Fibroblast of lung (primary cell): ENCODE measurements at regions not wholly inside any gene's neighbourhood (a gene's known extent, or its start where the extent isn't known, plus 50 kb on each side); places are given as distances from the start of the nearest gene placed in this dataset.
A peak's percentile ranks its signal among the peaks of the same experiment; 100 is the strongest.

Source experiments
- DNase-seq, 2 donors: peaks; one replicate each; pipeline versions ENCODE4 v3.0.0 to v3.0.0-alpha.2; 2010; ENCODE audit warnings: low read depth in 2 of 2
- H2AFZ ChIP-seq: 2 replicates; pipeline ENCODE4 v1.5.1; 2012; ENCODE audit warnings: low read length, control low read depth, inconsistent platforms
- H3K27ac ChIP-seq: 2 replicates; pipeline ENCODE4 v1.5.1; 2011; ENCODE audit warnings: low read length, control low read depth; ENCODE audit not compliant: insufficient read depth
- H3K27me3 ChIP-seq: 2 replicates; pipeline ENCODE4 v1.5.1; 2011; ENCODE audit warnings: mild to moderate bottlenecking, low read length; ENCODE audit not compliant: control insufficient read depth, insufficient read depth
- H3K36me3 ChIP-seq: 2 replicates; pipeline ENCODE4 v1.5.1; 2011; ENCODE audit warnings: low read length; ENCODE audit not compliant: control insufficient read depth, insufficient read depth
- H3K4me1 ChIP-seq: 2 replicates; pipeline ENCODE4 v1.5.1; 2011; ENCODE audit warnings: low read length; ENCODE audit not compliant: control insufficient read depth, insufficient read depth; ENCODE audit errors: extremely low read depth
- H3K4me2 ChIP-seq: 2 replicates; pipeline ENCODE4 v1.5.1; 2011; ENCODE audit warnings: low read length, control low read depth; ENCODE audit not compliant: insufficient read depth; ENCODE audit errors: extremely low read depth
- H3K4me3 ChIP-seq, 4 experiments: fragments of 200-600 bp in 1 of 4; sonication (generic) in 1 of 4; replicated peaks in 1 of 4; 2 replicates each; pipeline ENCODE4 v1.5.1; 2011 to 2016; ENCODE audit warnings: low read length in 4 of 4, low read depth in 3 of 4, mild to moderate bottlenecking in 3 of 4, control low read depth in 2 of 4, inconsistent platforms in 1 of 4, mixed read lengths in 1 of 4; ENCODE audit not compliant: insufficient read depth in 1 of 4; ENCODE audit errors: control extremely low read depth in 1 of 4
- H3K79me2 ChIP-seq: 2 replicates; pipeline ENCODE4 v1.5.1; 2012; ENCODE audit warnings: mild to moderate bottlenecking, low read length, inconsistent platforms; ENCODE audit not compliant: control insufficient read depth, insufficient read depth
- H3K9ac ChIP-seq: 2 replicates; pipeline ENCODE4 v1.5.1; 2011; ENCODE audit warnings: mild to moderate bottlenecking, low read length, control low read depth; ENCODE audit not compliant: insufficient read depth
- H3K9me3 ChIP-seq: 2 replicates; pipeline ENCODE4 v1.5.1; 2012; ENCODE audit warnings: low read depth, low read length; ENCODE audit not compliant: control insufficient read depth, insufficient read depth
- H4K20me1 ChIP-seq: 2 replicates; pipeline ENCODE4 v1.5.1; 2011; ENCODE audit warnings: low read length; ENCODE audit not compliant: control insufficient read depth, insufficient read depth; ENCODE audit errors: extremely low read depth
- CTCF ChIP-seq, 2 donors: IDR thresholded peaks in 1 of 2; conservative IDR thresholded peaks in 1 of 2; 1 replicate in 1 of 2; 2 replicates in 1 of 2; pipeline ENCODE4 v1.5.1; 2011 to 2012; ENCODE audit warnings: low read length in 2 of 2, control low read depth in 1 of 2, inconsistent platforms in 1 of 2, low read depth in 1 of 2, mild to moderate bottlenecking in 1 of 2
- EZH2 ChIP-seq: IDR thresholded peaks from 2 replicates; pipeline ENCODE4 v1.5.1; 2012; ENCODE audit warnings: low read length, control low read depth, mild to moderate bottlenecking; ENCODE audit errors: missing control alignments

GRCh38 chr2:51986101-51986500 lies 954.2 kb upstream of the NRXN1 start:
- no peak for DNase-seq
- H3K9me3 ChIP-seq = no peaks in the 10 kb centered on the region
- no peaks in the 10 kb centered on the region for H3K27me3 ChIP-seq
- no peak for TF ChIP-seq EZH2
- no peak for TF ChIP-seq CTCF (conservative IDR thresholded peaks at IDR 0.05 in 1 of 2, IDR thresholded peaks at IDR 0.05 in 1 of 2; ENCODE audit: low read depth in 1 of 2, low read length in 2 of 2)
- no peak overlapping the region for H3K9ac ChIP-seq
- no peaks in the 10 kb centered on the region for H3K4me1 ChIP-seq
- no peaks in the 10 kb centered on the region for H4K20me1 ChIP-seq
- no peaks in the 10 kb centered on the region for H3K36me3 ChIP-seq
- H3K4me3 ChIP-seq = no peak overlapping the region
- H3K27ac ChIP-seq = no peak overlapping the region
- no peaks in the 10 kb centered on the region for H3K79me2 ChIP-seq
- H2AFZ ChIP-seq = no peak overlapping the region
- H3K4me2 ChIP-seq = no peak overlapping the region

- no peak overlapping the region for H3K9ac ChIP-seq
- H3K27me3 ChIP-seq = no peaks in the 10 kb centered on the region
- H2AFZ ChIP-seq = no peak overlapping the region
- DNase-seq = peak; percentile 40 to 77
- H3K79me2 ChIP-seq = no peaks in the 10 kb centered on the region
- H4K20me1 ChIP-seq = no peaks in the 10 kb centered on the region
- H3K27ac ChIP-seq = no peak overlapping the region
- H3K4me2 ChIP-seq = no peak overlapping the region
- no peaks in the 10 kb centered on the region for H3K4me1 ChIP-seq
- TF ChIP-seq CTCF (conservative IDR thresholded peaks at IDR 0.05 in 1 of 2, IDR thresholded peaks at IDR 0.05 in 1 of 2; ENCODE audit: low read depth in 1 of 2, low read length in 2 of 2) = no peak
- no peaks in the 10 kb centered on the region for H3K9me3 ChIP-seq
- no peaks in the 10 kb centered on the region for H3K36me3 ChIP-seq
- H3K4me3 ChIP-seq = peak overlapping the region in 1 of 4 experiments; percentile 18
Measured at GRCh38 chr2:51981783-51982182, 949.9 kb upstream of the NRXN1 start.

- Histone ChIP-seq H3K36me3 (no peaks in the 10 kb centered on the region), H3K4me3 (no peak overlapping the region), H3K79me2 (no peaks in the 10 kb centered on the region), H3K27me3 (no peaks in the 10 kb centered on the region), H2AFZ (no peak overlapping the region), H3K27ac (no peak overlapping the region), H3K4me1 (no peaks in the 10 kb centered on the region), H3K9ac (no peak overlapping the region), H3K4me2 (no peak overlapping the region), H4K20me1 (no peaks in the 10 kb centered on the region), H3K9me3 (no peaks in the 10 kb centered on the region)
- DNase-seq = no peak
- no peak for TF ChIP-seq EZH2
Measured at GRCh38 chr2:51976623-51977022, 944.7 kb upstream of the NRXN1 start.
